RWPE2 (cell line): ENCODE measurements at regions not wholly inside any gene's neighbourhood (a gene's known extent, or its start where the extent isn't known, plus 50 kb on each side); places are given as distances from the start of the nearest gene placed in this dataset.

Experiments used
- ATAC-seq: fragments of 200-7000 bp; cut with Tn5 transposase; 3 replicates; pipeline ENCODE4 v1.9.1; 2021; ENCODE audit warnings: low read depth
- DNase-seq: peaks from one replicate; pipeline ENCODE4 v3.0.0-alpha.2; 2020; ENCODE audit warnings: low spot score
- H3K27ac ChIP-seq: fragments of 450-650 bp; 2 replicates; pipeline ENCODE4 v1.5.1; 2017; ENCODE audit warnings: mild to moderate bottlenecking; ENCODE audit not compliant: poor library complexity, severe bottlenecking
- H3K27me3 ChIP-seq: fragments of 250-450 bp; sonication (Bioruptor Pico); 2 replicates; pipeline ENCODE4 v1.5.1; 2021; ENCODE audit warnings: mild to moderate bottlenecking, moderate library complexity; ENCODE audit not compliant: insufficient read depth, poor library complexity, severe bottlenecking
- H3K36me3 ChIP-seq: fragments of 250-450 bp; sonication (Bioruptor Pico); 2 replicates; pipeline ENCODE4 v1.5.1; 2020; ENCODE audit warnings: low read depth, mild to moderate bottlenecking, moderate library complexity
- H3K4me1 ChIP-seq: fragments of 250-450 bp; sonication (Bioruptor Pico); 2 replicates; pipeline ENCODE4 v1.5.1; 2021; ENCODE audit warnings: mild to moderate bottlenecking, moderate library complexity; ENCODE audit not compliant: insufficient read depth, poor library complexity, severe bottlenecking
- H3K4me3 ChIP-seq: fragments of 250-450 bp; sonication (Bioruptor Pico); 2 replicates; pipeline ENCODE4 v1.5.1; 2021; ENCODE audit warnings: mild to moderate bottlenecking, moderate library complexity; ENCODE audit not compliant: severe bottlenecking
- H3K9me3 ChIP-seq: fragments of 250-450 bp; sonication (Bioruptor Pico); 2 replicates; pipeline ENCODE4 v1.5.1; 2021; ENCODE audit warnings: mild to moderate bottlenecking, moderate library complexity; ENCODE audit not compliant: severe bottlenecking
- CTCF ChIP-seq: fragments of 450-650 bp; IDR thresholded peaks from one replicate; pipeline ENCODE4 v1.5.1; 2017; ENCODE audit warnings: mild to moderate bottlenecking, moderate library complexity; ENCODE audit not compliant: poor library complexity, severe bottlenecking

- DNase-seq (no peak), ATAC-seq (no peak)
- no peak for TF ChIP-seq CTCF
- Histone ChIP-seq H3K36me3 (no peaks in the 10 kb centered on the region), H3K4me1 (no peaks in the 10 kb centered on the region), H3K27me3 (no peaks in the 10 kb centered on the region), H3K4me3 (no peak overlapping the region), H3K9me3 (no peaks in the 10 kb centered on the region), H3K27ac (no peak overlapping the region)
Measured at GRCh38 chr3:8191406-8191805, 310.2 kb upstream of the LMCD1 start.

GRCh38 chr3:8197384-8197783, 304.2 kb upstream of the LMCD1 start:
- no peak for DNase-seq
- H3K4me1 ChIP-seq: no peaks in the 10 kb centered on the region
- no peak for ATAC-seq
- no peaks in the 10 kb centered on the region for H3K36me3 ChIP-seq
- H3K27me3 ChIP-seq: no peaks in the 10 kb centered on the region
- H3K9me3 ChIP-seq: no peaks in the 10 kb centered on the region
- no peak overlapping the region for H3K27ac ChIP-seq
- no peak for TF ChIP-seq CTCF
- no peak overlapping the region for H3K4me3 ChIP-seq

- Histone ChIP-seq H3K9me3 (no peaks in the 10 kb centered on the region), H3K4me1 (no peaks in the 10 kb centered on the region), H3K36me3 (no peaks in the 10 kb centered on the region), H3K4me3 (no peak overlapping the region), H3K27me3 (no peaks in the 10 kb centered on the region), H3K27ac (no peak overlapping the region)
- no peak for ATAC-seq
- no peak for DNase-seq
- no peak for TF ChIP-seq CTCF
Measured at GRCh38 chr3:8198605-8199004, 303.0 kb upstream of the LMCD1 start.

- no peaks in the 10 kb centered on the region for H3K36me3 ChIP-seq
- H3K4me1 ChIP-seq: no peaks in the 10 kb centered on the region
- DNase-seq: no peak
- H3K9me3 ChIP-seq: no peaks in the 10 kb centered on the region
- H3K27me3 ChIP-seq: no peaks in the 10 kb centered on the region
- no peak for TF ChIP-seq CTCF
- H3K27ac ChIP-seq: no peak overlapping the region
- no peak for ATAC-seq
- no peak overlapping the region for H3K4me3 ChIP-seq
Measured at GRCh38 chr3:8200996-8201395, 300.6 kb upstream of the LMCD1 start.

- H3K36me3 ChIP-seq: no peaks in the 10 kb centered on the region
- H3K9me3 ChIP-seq: no peaks in the 10 kb centered on the region
- ATAC-seq (no peak), DNase-seq (no peak)
- H3K4me1 ChIP-seq: no peaks in the 10 kb centered on the region
- H3K27ac ChIP-seq: no peak overlapping the region
- H3K4me3 ChIP-seq: no peak overlapping the region
- no peak for TF ChIP-seq CTCF
- H3K27me3 ChIP-seq: no peaks in the 10 kb centered on the region
Measured at GRCh38 chr3:8201886-8202285, 299.7 kb upstream of the LMCD1 start.
